RPMI7951 (cell line): ENCODE measurements at regions not wholly inside any gene's neighbourhood (a gene's known extent, or its start where the extent isn't known, plus 50 kb on each side); places are given as distances from the start of the nearest gene placed in this dataset.
"Not testable (repeated sequence)": the region's sequence is repeated elsewhere in the genome, so short reads cannot be mapped to it uniquely, and the experiment has no call there.

ENCODE experiments used
- DNase-seq: peaks from one replicate; pipeline ENCODE4 v3.0.0-alpha.2; 2012; ENCODE audit warnings: low read depth

GRCh38 chr19:13652810-13653590, 111.3 kb upstream of the MRI1 start:
- DNase-seq, result no peak

GRCh38 chr19:13646758-13647157, 117.6 kb upstream of the MRI1 start:
- no peak for DNase-seq

- peak; percentile 13 for DNase-seq
Measured at GRCh38 chr19:13644645-13645044, 119.7 kb upstream of the MRI1 start.

GRCh38 chr19:13640611-13641010, 123.7 kb upstream of the MRI1 start:
- peak; percentile 42 for DNase-seq

GRCh38 chr19:13639342-13639929, 124.9 kb upstream of the MRI1 start:
- DNase-seq, result no peak

- DNase-seq, result peak; percentile 78
Measured at GRCh38 chr19:13637664-13638063, 126.7 kb upstream of the MRI1 start.

GRCh38 chr19:13634658-13635057, 128.4 kb upstream of the CACNA1A start:
- no peak for DNase-seq

- no peak for DNase-seq
Measured at GRCh38 chr19:13633522-13633922, 127.2 kb upstream of the CACNA1A start.

DNA sequence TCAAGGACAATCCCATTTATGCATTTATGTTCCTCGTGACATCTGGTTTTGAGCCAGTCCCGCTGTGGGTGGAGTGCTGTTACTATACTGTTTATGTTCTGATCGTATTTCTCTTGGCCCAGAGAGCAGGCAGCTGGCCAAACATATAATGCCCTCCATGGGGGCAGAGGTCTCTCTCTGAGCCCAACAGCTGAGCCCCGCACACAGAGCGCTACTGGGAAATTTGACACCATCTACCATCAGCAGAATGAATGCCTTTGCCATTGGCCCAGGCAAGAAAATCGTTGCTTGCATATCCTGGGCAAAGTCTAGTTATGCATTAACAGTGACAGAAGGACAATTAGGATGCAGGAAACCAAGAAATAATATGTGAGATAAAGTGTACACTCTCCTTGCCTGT, 126.8 kb upstream of the CACNA1A start:
- peak; percentile 80 for DNase-seq

DNA sequence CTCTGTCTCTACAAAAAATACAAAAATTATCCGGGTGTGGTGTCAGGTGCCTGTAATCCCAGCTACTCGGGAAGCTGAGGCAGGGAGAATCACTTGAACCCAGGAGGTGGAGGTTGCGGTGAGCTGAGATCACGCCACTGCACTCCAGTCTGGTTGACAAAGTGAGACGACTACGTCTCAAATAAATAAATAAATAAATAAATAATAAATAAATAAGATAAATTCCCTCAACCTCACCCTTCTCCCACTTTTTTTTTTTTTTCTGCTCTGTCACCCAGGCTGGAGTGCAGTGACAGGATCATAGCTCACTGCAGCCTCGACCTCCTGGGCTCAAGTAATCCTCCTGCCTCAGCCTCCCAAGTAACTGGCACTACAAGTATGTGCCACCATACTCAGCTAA, 125.9 kb upstream of the CACNA1A start:
- not testable (repeated sequence) for DNase-seq

DNA sequence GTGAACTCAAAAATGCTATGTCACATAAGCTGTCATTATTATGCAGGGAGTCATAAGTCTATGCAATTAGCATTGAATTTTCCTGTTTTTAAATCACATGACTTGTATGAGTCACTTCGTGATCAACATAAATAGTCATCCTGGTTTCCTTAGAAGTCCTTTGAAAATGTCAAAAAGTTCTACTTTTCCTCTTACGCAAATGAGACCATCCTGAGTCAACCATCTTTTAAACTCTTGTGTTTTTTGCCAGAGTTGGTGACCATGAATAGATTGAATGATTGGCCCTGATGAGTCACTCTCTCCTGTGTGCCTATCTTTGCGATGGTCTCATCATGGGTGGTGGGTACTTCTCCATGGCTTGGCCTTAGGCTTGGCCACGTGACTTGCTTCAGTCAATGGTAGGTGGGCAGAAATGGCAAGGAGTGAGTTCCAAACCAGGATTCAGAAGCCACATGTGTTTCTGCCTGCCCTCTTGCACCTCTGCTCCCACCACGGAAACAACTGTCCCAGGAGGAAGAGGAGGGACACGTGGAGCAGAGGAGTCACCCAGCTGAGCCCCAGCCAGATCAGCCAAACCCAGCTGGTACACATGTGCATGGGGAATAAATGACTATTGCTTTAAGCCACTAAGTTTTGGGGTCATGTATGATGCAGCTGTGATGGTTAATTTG, 123.5 kb upstream of the CACNA1A start:
- DNase-seq, result peak; percentile 88

GRCh38 chr19:13627531-13627930, 121.3 kb upstream of the CACNA1A start:
- DNase-seq, result no peak

DNA sequence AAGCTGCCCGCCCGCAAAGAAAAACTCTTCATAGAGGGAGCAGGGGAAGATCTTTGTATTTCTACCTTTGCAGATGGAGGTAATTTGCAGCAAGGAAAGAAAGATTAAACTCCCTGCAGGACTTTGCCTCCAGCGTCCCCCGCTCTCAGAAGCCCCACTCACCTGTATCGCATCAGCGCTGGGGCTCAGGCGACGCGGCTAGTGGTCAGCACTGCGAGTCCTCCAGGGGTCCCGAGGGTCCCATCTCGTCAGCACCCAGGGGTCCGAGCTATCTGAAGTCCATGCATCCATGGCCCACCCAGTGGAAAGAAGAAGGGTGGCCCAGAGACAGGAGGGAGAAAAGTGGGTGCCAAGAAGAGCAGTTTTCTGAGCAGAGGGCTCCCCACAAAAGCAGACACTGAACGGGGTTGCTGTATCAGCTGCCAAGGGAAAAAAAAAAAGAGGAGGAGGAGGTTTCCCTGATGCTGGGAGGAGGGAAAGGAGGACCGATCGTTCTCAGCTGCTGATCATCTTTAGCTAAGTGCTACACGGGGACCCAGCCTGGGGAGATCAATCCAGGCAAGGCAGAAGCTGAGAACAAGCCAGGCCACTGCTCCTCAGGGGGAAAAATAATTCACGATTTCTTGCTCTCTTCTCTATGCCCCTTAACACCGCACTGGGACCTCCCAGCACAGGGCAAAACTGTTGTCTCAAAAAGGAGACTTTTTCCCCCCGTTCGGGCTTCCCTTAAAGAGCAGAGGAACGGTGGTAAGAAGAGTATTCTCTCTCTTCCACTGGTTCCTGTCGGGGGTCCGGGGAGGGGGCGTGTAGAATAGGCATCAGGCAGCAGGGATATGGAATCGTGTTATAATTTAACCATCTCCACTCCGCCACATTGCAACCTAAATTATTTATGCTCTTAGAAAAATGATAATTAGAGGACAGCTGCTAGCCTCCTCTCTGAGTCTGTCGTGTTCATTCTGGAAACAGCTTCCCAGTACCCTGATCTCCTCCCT, 117.7 kb upstream of the CACNA1A start:
- DNase-seq, result no peak

- DNase-seq, result no peak
Measured at GRCh38 chr19:13622766-13623715, 116.8 kb upstream of the CACNA1A start.

- peak; percentile 99 for DNase-seq
Measured at GRCh38 chr19:13621413-13621812, 115.1 kb upstream of the CACNA1A start.

- DNase-seq, result no peak
Measured at GRCh38 chr19:13619203-13619632, 112.9 kb upstream of the CACNA1A start.

DNA sequence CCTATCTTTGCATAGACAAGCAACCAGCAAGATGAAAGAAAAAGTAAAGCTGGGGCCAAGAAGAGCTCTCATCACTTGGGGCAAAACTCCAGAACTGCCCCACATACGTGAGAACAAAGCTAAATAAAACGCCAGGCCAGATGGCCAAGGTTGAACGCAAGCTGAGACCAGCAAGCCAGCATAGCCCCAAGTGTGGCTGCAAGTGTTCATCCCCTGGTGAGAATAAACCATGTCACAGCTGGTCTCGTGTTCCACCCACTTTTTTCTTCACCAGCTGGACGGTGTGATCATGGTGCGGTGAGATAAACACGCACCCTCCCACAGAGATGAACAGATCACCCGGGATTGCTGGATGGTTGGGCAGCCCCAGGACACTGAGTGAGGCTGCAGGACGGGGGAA, 109.6 kb upstream of the CACNA1A start:
- peak; percentile 77 for DNase-seq

DNA sequence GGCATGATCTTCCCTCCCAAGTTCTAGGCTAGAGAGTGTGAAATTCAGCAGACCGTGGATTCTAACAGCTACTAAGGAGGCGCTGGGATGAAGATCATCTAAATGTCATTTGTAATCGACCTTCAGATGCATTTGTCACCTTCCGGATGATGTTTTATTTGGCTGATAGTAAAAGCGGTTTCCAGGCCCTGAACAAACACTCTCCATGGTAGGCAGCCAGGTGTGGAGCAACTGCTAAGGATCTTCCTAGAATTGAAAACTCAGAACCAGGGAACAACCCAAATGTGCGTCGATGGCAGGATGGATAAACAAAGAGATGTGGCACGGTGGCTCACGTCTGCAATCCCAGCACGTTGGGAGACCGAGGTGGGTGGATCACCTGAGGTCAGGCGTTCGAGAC, 107.2 kb upstream of the CACNA1A start:
- no peak for DNase-seq

- DNase-seq, result no peak
Measured at GRCh38 chr19:13611596-13611995, 105.3 kb upstream of the CACNA1A start.

DNA sequence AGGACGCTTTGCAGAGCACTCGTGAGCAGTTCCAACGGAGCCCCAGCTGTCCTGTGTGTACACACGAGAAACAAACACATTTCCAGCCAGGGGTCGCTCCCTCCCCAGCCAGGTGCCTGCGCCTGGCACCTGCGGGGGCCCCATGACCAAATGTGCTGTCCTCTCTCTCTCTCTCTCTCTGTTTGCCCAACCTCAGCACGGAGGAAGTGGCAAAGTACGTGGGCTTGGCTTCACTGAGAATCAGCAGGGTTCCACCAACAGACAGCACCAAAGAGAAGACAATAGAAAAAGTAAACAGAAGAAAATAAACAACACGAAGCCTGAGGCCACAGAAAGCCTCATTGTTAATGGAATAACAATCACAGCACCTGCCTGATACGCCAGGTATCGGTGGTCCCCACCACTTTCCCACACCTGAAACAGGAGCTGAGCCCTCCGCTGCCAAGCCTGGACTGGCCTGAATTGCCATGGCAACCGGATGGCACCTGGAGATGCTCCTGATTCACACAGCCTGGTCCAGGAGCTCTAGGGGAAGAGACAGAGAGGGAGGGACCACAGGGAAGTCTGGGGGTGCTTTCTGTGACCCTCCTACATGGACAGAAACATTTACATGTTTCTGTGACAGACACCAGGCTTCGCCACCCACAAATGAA, 103.9 kb upstream of the CACNA1A start:
- no peak for DNase-seq
